Small intestine (tissue), 7 donors: ENCODE measurements at regions not wholly inside any gene's neighbourhood (a gene's known extent, or its start where the extent isn't known, plus 50 kb on each side); places are given as distances from the start of the nearest gene placed in this dataset.
"Not testable (repeated sequence)": the region's sequence is repeated elsewhere in the genome, so short reads cannot be mapped to it uniquely, and the experiment has no call there.

ENCODE experiments used
- DNase-seq, 2 donors: peaks; one replicate each; pipeline versions ENCODE4 v3.0.0 to v3.0.0-alpha.2; 2013
- FAIRE-seq: peaks from 2 replicates; lab custom pipeline; 2012; peaks lifted over from hg19 to GRCh38; lab: Jason Lieb, UNC
- H3K27ac ChIP-seq, 3 donors: one replicate each; pipeline ENCODE4 v1.5.1; 2013; ENCODE audit warnings: low read length in 2 of 3, mild to moderate bottlenecking in 2 of 3, control low read depth in 1 of 3, inconsistent platforms in 1 of 3, low read depth in 1 of 3, moderate library complexity in 1 of 3
- H3K27me3 ChIP-seq, 3 donors: one replicate each; pipeline ENCODE4 v1.6.1; 2013; ENCODE audit warnings: low read length in 3 of 3, inconsistent platforms in 1 of 3; ENCODE audit not compliant: control insufficient read depth in 3 of 3, insufficient read depth in 3 of 3
- H3K36me3 ChIP-seq, 3 donors: one replicate each; pipeline ENCODE4 v1.6.1; 2013; ENCODE audit warnings: low read length in 3 of 3, inconsistent platforms in 1 of 3, low read depth in 1 of 3, mild to moderate bottlenecking in 1 of 3, moderate library complexity in 1 of 3; ENCODE audit not compliant: control insufficient read depth in 3 of 3, insufficient read depth in 2 of 3
- H3K4me1 ChIP-seq, 3 donors: one replicate each; pipeline ENCODE4 v1.6.1; 2013; ENCODE audit warnings: low read length in 2 of 3, inconsistent platforms in 1 of 3, low read depth in 1 of 3, mild to moderate bottlenecking in 1 of 3, moderate library complexity in 1 of 3; ENCODE audit not compliant: control insufficient read depth in 3 of 3, insufficient read depth in 2 of 3
- H3K4me3 ChIP-seq, 3 donors: one replicate each; pipeline ENCODE4 v1.5.1; 2013; ENCODE audit warnings: low read length in 3 of 3, control low read depth in 1 of 3, inconsistent platforms in 1 of 3, low read depth in 1 of 3, mild to moderate bottlenecking in 1 of 3, moderate library complexity in 1 of 3
- H3K9me3 ChIP-seq, 2 donors: one replicate each; pipeline ENCODE4 v1.6.1; 2013; ENCODE audit warnings: low read depth in 1 of 2, low read length in 1 of 2; ENCODE audit not compliant: control insufficient read depth in 2 of 2, insufficient read depth in 1 of 2
- WGBS, 3 donors: extraction: QIAGEN DNeasy Blood & Tissue Kit; methylation state at CpG; one replicate each; pipeline ENCODE4 v1.1.7; 2013; 5-methylcytosine and 5-hydroxymethylcytosine counted together
- donor health status: healthy with polysubstance abuse.
- donor health status: control.
- donor health status: control.
- donor health status: Bipolar disorder and iron deficiency.
- donor health status: healthy.

DNA sequence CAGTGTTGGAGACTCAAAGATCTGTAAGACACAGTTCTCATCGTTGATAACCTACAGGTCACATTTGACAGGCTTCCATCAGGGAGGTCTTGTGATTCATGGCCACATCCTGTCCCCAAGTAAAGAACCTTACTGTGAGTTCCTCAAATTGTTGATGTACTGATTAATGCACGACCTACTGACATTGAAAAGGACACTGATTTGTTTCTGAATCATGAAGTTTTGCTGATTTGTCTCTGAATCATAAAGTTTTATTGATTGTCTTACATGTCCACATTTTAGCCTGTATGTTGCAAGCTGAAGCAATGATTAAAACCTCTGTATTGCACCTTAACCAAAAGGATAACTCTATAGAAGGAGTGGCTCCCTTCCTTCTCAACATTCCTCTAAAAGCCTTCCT, 476.3 kb upstream of the RUNX1 start:
- Histone ChIP-seq H3K27me3 (no peaks in the 10 kb centered on the region), H3K4me3 (no peak overlapping the region), H3K9me3 (no peaks in the 10 kb centered on the region), H3K27ac (no peak overlapping the region), H3K36me3 (no peaks in the 10 kb centered on the region), H3K4me1 (peaks cover 6 to 29% (median 10%) of the 10 kb centered on the region in 3 donors)
- WGBS, 3 donors, result 40 to 62% (median 56%) methylated on average over 2 of the region's 2 CpGs
- FAIRE-seq (no peak), DNase-seq (no peak)

DNA sequence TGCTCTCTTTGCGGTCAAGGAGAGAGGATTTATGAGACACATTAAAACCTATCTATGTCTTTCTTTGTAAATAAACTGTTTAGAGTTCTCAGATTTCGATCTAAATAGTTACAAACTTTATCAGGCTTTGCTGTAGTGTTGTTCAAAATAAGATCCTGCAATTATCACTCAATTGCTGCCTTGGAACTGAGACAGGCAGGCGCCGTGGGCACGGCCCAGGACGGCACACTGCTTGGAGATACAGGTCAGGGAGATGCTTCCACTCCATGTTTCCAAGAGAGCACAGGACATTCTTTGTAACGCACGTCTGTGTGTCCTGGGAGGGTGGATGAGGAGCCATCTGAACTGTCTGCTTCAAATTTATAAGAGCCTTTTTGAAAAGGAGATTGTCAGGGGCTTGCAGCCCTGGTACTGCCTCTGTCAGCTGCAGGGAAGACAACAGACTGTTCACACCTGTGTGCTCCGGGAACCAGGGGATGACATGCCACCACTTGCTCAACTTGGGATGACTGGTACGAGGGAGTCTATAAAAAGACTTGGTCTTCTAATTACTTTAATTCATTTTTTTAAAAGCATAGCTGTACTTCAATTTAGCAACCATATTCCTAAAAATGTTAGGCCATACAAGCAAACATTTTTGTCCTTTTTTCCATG, 472.9 kb upstream of the RUNX1 start:
- no peak for FAIRE-seq
- 91 to 92% (median 91%) methylated on average over 10 of the region's 10 CpGs for WGBS, 3 donors

DNA sequence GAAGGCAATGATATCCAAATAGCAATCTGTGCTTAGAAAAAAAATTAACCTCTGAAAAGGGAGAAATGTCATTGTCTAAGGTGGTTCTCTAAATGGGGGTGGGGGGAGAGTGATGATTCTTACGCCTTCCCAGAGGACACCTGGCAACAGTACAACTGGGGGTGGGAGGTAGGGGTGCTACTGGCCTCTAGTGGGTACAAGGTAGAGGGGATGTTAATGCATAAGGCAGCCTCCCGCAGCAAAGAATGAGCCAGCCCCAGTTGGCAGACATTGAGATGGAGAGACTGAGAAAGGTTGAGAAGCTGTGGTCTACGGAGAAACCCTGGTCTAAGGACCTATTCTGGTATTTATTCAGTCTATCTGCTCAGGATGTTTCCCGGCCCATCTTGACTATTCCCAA, 472.2 kb upstream of the RUNX1 start:
- no peak for FAIRE-seq
- Histone ChIP-seq H3K36me3 (no peaks in the 10 kb centered on the region), H3K9me3 (no peaks in the 10 kb centered on the region), H3K27ac (no peak overlapping the region), H3K4me3 (no peak overlapping the region), H3K4me1 (peaks cover 0 to 19% (median 0%) of the 10 kb centered on the region in 3 donors), H3K27me3 (no peaks in the 10 kb centered on the region)
- WGBS, 3 donors, result 91 to 95% (median 95%) methylated on average over 4 of the region's 4 CpGs
- no peak for DNase-seq

More for the DNA sequence above, 472.9 kb upstream of the RUNX1 start:
- no peak for DNase-seq
- Histone ChIP-seq H3K4me3 (no peak overlapping the region), H3K27ac (no peak overlapping the region), H3K36me3 (no peaks in the 10 kb centered on the region), H3K27me3 (no peaks in the 10 kb centered on the region), H3K4me1 (peaks cover 0 to 19% (median 0%) of the 10 kb centered on the region in 3 donors), H3K9me3 (no peaks in the 10 kb centered on the region)

DNA sequence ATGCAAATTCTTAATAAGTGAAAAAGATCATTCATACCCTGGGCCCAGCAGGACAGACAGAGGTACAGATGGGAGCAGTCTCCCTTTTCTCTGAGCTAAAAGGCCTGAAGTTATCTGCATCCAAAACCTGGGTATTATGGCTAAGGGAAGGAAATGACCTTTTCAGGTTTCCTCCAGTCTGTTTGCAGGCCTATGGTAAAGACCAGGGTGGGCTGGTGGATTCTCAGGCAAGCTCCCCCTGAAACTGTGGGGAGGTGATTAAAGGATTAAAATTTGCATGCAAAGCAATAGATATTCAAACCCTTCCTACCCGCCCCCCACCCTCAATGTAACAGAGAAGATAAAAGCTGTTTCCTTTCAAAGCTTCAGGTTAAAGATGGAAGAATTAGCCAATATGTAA, 471.8 kb upstream of the RUNX1 start:
- Histone ChIP-seq H3K4me1 (peaks cover 0 to 19% (median 0%) of the 10 kb centered on the region in 3 donors), H3K4me3 (no peak overlapping the region), H3K27me3 (no peaks in the 10 kb centered on the region), H3K27ac (no peak overlapping the region), H3K36me3 (no peaks in the 10 kb centered on the region), H3K9me3 (no peaks in the 10 kb centered on the region)
- WGBS, 3 donors, result 86 to 96% (median 88%) methylated on average over 1 of the region's 1 CpG
- DNase-seq, result no peak
- FAIRE-seq, result no peak

DNA sequence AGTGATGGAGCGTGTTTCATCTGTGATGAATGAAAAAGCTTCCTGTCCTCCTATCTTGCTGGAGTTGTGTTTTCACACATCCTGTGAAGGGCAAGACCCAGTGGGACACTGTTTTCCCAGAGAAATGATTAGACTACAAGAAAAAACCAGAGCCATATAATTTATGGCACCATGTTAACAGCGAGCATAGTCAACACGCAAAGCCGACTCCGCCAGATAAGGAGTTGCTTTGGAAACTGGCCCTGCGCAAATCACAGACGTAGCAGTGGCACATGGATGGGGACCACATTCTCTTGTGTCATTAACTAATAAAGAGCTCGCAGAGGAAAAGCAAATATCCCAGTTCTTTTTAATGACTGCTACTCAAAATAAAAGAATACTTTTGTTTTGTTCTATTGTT, 471.2 kb upstream of the RUNX1 start:
- FAIRE-seq, result no peak
- Histone ChIP-seq H3K27ac (no peak overlapping the region), H3K4me1 (peaks cover 0 to 19% (median 0%) of the 10 kb centered on the region in 3 donors), H3K36me3 (no peaks in the 10 kb centered on the region), H3K9me3 (no peaks in the 10 kb centered on the region), H3K4me3 (no peak overlapping the region), H3K27me3 (no peaks in the 10 kb centered on the region)
- DNase-seq, result peak; percentile 58 to 88
- WGBS, 3 donors, result 21 to 53% (median 36%) methylated on average over 8 of the region's 8 CpGs

DNA sequence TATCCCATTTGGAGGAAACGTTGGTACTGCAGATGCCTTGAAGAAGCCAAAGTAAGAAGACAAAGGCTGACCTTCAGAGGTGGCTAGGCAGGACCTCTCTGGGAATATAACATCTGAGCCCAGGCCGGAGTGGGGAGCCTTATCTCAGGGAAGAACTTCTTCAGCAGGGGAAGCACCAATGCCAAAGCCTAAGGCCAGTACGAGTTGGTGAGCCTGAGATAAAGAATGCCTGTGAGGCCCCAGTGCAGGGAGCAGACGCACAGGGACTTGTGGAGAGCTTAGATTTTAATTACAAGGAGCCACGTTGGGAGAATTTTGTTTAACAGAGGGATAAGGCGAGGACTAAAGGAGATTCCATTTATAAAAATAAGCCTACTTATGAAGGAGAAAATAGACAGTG, 468.8 kb upstream of the RUNX1 start:
- H3K27ac ChIP-seq, result no peak overlapping the region
- WGBS, 3 donors, result 74 to 79% (median 74%) methylated on average over 6 of the region's 6 CpGs
- H3K36me3 ChIP-seq, result no peaks in the 10 kb centered on the region
- DNase-seq (no peak), FAIRE-seq (no peak)
- H3K4me1 ChIP-seq, result peaks cover 0 to 19% (median 0%) of the 10 kb centered on the region in 3 donors
- no peaks in the 10 kb centered on the region for H3K9me3 ChIP-seq
- no peak overlapping the region for H3K4me3 ChIP-seq
- no peaks in the 10 kb centered on the region for H3K27me3 ChIP-seq

DNA sequence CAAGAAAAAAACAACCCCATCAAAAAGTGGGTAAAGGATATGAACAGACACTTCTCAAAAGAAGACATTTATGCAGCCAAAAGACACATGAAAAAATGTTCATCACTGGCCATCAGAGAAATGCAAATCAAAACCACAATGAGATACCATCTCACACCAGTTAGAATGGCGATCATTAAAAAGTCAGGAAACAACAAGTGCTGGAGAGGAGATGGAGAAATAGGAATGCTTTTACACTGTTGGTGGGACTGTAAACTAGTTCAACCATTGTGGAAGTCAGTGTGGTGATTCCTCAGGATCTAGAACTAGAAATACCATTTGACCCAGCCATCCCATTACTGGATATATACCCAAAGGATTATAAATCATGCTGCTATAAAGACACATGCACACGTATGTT, 467.2 kb upstream of the RUNX1 start:
- not testable (repeated sequence) for H3K4me3 ChIP-seq, H3K9me3 ChIP-seq
- 87 to 97% (median 97%) methylated on average over 1 to 2 of the region's 2 CpGs for WGBS, 3 donors

DNA sequence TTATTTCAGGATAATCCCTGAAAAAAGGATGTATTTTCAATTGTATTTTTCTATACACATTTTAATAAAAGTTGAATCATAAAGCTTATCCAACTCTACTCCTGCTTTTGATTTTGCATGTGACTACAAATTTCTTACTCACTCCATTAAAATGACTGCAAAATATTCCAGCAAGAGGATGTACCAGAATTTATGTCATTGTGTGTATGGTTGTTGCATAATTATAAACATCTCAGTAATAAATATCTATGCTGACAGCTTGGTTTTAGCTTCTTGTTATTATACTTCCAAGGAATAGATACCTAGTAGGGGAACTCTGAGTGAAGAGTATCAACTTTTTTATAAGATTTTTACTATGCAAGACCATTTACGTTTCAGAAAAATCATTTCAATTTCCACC, 463.2 kb upstream of the RUNX1 start:
- DNase-seq (no peak), FAIRE-seq (no peak)
- H3K27me3 ChIP-seq, result no peaks in the 10 kb centered on the region
- peaks cover 0 to 1% (median 0%) of the 10 kb centered on the region in 3 donors for H3K4me1 ChIP-seq
- H3K36me3 ChIP-seq, result no peaks in the 10 kb centered on the region
- H3K9me3 ChIP-seq, result no peaks in the 10 kb centered on the region
- 91 to 96% (median 94%) methylated on average over 1 of the region's 1 CpG for WGBS, 3 donors
- H3K4me3 ChIP-seq, result no peak overlapping the region
- no peak overlapping the region for H3K27ac ChIP-seq

More for the DNA sequence above, 467.2 kb upstream of the RUNX1 start:
- peaks cover 0 to 19% (median 0%) of the 10 kb centered on the region in 3 donors for H3K4me1 ChIP-seq
- not testable (repeated sequence) for FAIRE-seq, H3K27me3 ChIP-seq, DNase-seq, H3K27ac ChIP-seq, H3K36me3 ChIP-seq
